ENCODE measurements at regions not wholly inside any gene's neighbourhood (a gene's known extent, or its start where the extent isn't known, plus 50 kb on each side); places are given as distances from the start of the nearest gene placed in this dataset.
A peak's percentile ranks its signal among the peaks of the same experiment; 100 is the strongest.
"Not testable (repeated sequence)": the region's sequence is repeated elsewhere in the genome, so short reads cannot be mapped to it uniquely, and the experiment has no call there.

DNA sequence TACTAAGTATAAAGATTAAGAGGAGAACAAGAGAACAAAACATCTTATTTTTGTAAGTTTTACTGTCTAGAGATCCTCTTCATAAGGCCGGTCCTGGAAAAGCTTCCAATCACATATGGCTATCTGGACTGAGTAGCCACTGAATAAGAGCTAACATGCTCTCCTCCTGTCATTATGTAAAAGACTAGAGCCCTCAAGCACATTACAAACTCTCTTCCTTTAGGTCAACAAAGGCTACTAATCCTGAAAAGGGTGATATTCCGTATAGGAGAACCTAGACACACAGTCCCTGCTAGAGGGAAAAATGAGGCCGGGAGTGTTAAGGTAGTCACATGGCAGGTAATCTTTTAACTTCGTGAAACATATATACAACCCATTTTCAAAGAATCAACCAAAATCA lies 665.6 kb downstream of the EFNA5 start:
- no peak for DNase-seq (ENCODE audit: low spot score)

DNA sequence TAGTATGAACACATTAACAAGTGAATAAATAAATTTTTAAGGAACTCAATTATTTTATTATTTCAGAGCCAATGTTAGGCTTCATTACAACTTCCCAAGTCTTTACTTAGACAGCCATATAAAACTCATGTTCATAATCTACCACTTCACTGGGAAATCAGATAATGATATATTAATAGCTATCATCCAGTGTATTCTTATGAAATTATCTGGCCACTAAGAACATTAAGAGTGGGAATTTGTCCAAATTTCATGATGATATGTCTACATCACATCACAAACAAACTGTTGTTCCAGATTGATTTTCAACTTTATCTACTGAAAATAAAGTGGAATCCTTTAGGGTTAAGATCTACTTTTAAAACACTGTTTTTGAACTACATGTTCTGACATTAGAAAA lies 668.6 kb downstream of the EFNA5 start:
- no peak for DNase-seq (ENCODE audit: low spot score)

DNA sequence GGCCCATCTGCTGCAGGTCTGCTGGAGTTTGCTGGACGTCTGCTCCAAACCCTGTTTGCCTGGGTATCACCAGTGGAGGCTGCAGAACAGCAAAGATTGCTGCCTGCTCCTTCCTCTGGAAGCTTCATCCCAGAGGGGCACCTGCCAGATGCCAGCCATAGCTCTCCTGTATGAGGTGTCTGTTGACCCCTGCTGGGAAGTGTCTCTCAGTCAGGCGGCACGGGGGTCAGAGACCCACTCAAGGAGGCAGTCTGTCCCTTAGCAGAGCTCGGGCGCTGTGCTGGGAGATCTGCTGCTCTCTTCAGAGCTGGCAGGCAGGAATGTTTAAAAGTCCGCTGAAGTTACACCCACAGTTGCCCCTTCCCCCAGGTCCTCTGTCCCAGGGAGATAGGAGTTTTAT lies 671.2 kb downstream of the EFNA5 start:
- not testable (repeated sequence) for DNase-seq (ENCODE audit: low spot score)

DNA sequence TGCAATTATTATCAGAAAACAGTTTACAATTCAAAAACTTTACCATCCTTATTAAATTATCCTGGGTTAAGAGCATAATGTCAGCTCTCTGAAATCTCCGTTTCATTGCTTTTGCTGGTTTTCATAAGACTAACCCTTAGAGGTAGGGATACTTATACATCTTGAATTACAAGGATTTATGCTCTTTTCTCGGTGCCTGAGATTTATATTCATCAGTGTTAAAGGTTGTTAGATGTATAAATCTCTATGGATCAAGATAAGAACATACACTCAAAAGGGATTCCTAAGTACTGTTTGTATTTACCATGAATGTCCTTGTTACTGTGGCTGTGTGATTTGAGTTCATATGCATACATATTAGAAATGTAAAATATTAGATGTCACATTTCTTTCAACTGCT lies 684.7 kb downstream of the EFNA5 start:
- DNase-seq (ENCODE audit: low spot score), result peak; percentile 10

DNA sequence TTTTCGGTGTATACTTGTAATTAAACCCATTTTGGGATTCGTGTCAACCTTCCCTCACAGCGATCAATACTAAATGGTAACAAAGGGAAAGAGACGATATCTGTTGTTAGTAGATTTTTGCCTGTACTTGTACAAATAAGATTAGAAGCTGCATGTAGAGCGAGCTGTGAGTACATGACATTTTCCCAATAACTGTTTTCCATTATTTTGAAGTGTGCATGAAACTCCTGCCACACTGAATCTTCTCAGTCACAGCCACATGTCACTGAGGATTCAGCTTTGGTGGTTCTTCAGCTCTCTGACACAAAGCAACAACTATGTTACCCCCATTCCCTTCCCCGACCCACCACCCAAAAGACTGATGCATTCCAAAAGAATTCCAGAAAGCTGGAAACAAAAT lies 685.6 kb downstream of the EFNA5 start:
- DNase-seq (ENCODE audit: low spot score), result no peak

DNA sequence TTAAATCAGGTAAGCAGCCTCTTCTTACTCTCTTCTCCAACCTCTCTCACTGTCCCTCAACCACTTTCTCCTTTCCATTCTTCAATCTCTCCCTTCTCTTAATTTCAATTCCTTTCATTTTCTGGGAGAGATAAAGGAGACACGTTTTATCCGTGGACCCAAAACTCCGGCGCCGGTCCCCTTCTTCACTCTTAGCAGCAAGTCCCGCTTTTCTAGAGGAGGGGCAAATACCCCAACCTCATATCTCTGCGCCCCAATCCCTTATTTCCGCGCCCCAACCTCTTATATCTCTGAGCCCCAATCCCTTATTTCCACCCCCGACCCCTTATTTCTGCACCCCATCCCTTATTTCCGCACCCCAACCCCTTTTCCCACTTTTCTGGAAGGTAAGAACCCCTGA lies 691.6 kb downstream of the EFNA5 start:
- not testable (repeated sequence) for DNase-seq (ENCODE audit: low spot score)

DNA sequence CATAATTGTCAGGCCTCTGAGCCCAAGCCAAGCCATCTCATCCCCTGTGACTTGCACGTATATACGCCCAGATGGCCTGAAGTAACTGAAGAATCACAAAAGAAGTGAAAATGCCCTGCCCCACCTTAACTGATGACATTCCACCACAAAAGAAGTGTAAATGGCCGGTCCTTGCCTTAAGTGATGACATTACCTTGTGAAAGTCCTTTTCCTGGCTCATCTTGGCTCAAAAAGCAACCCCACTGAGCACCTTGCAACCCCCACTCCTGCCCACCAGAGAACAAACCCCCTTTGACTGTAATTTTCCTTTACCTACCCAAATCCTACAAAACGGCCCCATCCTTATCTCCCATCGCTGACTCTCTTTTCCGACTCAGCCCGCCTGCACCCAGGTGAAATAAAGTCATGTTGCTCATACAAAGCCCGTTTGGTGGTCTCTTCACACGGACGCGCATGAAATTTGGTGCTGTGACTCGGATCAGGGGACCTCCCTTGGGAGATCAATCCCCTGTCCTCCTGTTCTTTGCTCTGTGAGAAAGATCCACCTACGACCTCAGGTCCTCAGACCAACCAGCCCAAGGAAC lies 692.1 kb downstream of the EFNA5 start:
- not testable (repeated sequence) for DNase-seq (ENCODE audit: low spot score)

DNA sequence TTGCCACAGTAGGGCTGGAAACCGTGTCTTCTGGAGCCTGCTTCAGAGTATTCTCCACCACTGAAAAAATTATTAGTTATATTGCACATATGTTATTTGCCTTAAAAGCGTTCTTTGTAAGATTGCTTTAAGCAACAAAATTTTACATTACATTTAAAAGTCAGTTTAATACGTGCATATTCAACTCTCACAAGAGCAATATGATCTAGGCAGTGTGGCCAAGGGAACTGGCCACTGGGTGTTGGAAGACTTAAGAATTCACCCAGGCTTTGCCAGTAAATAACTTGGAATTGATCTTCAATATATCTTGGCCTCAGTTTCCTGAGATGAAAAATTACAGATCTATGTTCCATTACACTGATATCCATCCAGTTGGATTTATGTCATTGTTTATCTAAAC lies 694.4 kb downstream of the EFNA5 start:
- DNase-seq (ENCODE audit: low spot score), result no peak

DNA sequence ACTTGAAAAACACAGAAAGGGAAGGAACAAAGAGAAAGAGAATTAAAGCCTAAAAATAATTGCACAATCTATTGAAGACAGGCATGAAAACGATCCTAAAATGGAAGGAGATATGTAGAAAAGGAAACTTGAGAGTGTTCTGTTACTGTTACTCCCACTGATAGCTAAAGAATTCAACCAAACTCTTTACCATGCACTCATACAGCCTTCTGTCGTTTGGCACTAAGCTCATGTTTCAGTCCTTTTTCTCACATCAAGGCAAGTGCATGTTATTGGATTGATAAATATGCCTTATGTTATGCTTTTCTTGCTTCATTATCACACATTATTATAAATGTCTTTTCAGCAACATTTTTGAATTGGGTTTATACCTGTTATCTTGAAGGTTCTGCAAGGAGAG lies 696.5 kb downstream of the EFNA5 start:
- DNase-seq (ENCODE audit: low spot score), result no peak

DNA sequence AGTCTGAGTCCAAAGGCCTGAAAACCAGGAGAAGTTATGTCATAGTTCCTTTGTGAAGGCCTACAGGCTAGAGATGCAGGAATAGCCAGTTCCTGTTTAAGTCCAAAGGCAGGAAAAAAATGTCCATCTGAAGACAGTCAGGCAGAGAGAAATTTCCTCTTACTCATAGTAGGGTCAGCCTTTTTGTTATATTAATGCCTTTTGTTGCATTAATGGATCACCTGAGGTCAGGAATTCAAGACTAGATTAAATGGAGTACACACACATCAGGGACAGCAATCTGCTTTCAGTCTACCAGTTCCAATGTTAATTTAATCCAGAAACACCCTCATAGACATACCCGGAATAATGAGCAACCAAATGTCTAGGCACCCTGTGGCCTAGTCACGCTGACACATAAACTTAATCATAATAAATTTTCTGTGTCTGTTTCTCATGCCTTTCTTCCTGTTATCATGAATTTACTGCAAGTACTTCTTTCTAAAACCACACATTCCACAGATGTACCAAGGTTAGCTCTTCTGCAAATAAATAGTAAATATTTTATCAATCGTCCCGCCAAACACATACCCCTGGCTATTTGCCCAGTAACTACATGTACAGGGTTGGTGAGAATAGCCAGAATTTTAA lies 703.9 kb downstream of the EFNA5 start:
- no peak for DNase-seq (ENCODE audit: low spot score)

DNA sequence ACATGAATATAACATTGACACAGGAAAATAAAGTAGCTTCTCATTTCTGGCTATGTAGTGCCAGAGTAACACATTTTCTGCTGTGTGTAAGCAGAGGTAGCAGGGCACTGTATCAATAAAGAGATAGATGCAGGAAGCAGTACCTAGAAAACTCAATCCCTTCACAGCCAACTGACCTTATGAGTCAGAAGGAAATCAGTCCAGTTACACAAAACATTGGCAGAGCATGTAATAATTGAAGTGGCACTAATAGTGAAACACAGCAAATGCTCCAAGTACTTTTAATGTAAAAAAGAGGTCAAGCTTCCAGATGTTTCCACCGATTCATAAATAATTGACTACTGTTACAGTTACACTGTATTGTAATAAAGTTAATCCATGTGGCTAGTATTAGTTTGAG lies 706.6 kb downstream of the EFNA5 start:
- DNase-seq (ENCODE audit: low spot score), result peak; percentile 11

DNA sequence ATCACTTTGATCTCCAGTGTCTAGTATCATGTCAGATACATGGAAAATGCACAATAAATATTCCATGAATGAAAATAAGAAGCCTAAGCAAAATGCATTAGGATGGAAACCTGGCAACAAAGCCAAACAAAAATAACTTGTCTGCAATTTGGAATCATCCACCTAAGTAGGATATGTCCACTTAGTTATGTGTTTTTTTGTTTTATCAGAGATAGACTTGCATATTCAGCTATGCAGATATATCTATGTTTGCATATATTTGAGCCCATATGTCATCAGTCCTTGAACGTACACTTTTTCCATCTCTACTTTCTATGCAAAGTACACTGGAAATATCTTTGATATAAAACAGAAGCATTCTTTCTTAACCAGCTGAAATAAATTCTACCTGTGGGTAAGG lies 707.1 kb downstream of the EFNA5 start:
- DNase-seq (ENCODE audit: low spot score), result no peak

DNA sequence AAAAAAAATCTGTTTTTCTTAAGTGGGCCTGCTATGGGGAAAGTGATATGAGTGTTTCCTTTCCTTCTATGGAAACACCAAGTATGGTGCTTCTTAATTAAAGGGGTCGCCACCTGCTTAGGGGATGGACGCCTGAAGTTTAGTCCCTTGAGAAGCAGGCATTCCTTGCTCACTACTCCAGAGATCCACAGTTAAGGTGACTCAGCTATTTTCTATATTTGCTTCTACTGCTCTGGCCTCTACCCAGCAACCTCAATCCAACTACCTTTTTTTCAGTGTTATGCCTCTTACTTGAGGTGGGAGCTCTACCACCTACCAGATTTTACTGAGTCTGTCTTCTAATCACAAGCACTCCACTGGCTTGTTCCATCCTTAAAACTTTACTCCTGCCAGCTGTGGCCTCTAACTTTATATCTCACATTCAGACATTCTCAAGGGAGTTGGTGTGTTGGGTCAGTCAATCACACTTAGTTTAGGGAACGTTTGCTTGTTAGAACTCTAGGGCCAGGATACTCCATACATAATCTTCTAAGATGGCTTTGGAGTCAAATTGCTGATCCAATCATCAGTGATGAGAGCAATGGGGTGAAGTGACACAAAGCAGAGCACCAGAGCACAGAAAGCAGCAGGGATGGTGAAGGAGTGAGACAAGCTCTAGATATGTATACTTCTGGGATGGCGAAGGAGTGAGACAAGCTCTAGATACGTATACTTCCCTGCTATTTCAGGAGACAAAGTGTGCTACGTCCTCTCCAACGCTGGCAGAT lies 708.1 kb downstream of the EFNA5 start:
- no peak for DNase-seq (ENCODE audit: low spot score)

DNA sequence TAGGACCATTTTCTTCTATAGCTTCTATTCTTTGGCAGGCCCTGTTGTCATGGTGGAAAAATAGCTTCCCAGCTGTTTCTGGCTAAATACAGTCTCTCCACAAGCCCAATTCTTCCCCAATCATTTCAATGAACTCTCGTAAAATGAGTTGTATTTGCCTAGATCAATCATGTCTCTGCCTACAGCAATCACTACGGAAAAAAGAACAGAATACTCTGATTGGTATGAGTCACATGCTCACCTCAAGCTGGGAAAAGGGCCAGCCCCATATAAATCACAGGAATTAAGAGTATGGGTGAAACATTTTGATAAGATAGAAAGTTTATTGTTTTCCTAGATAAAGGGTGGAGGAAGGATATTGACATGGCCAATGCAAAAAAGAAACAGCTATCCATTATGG lies 711.4 kb downstream of the EFNA5 start:
- DNase-seq (ENCODE audit: low spot score), result no peak

DNA sequence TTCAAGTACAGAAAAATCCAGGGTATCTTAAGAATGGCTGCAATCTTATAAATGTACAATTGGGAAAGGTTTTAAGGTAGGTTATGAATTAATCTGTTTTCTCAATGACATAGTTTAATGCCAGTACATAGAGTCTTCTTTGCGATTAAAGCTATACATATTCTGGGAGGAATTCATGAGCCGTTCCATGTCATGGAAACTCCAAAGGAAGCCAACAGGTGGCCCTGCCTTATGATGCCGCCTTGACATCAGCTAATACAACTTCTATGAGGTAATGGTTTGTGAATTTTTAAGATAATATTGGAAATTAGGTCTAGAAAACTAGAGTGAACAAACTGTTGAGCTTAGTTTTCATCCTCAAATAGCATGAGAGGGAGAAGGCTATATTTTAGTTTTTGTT lies 713.4 kb downstream of the EFNA5 start:
- no peak for DNase-seq (ENCODE audit: low spot score)

DNA sequence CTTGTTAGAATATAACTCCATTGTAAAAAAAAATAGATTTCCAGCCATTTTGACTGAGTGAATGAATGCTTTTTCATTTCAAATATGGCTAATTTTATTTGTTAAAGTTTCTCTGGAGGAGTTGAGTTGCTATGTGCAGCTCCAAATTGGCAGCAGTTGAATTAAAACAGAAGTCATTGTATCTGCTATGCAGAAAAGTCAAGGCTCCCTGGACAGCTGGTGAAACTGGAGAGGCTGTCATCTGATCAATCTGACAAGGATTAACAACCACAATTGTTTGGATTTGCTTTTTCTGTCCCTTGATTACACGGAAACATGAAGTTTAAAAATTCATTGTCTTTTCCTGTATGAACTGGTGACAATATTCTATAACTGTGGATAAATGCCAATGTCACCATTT lies 713.9 kb downstream of the EFNA5 start:
- no peak for DNase-seq (ENCODE audit: low spot score)

DNA sequence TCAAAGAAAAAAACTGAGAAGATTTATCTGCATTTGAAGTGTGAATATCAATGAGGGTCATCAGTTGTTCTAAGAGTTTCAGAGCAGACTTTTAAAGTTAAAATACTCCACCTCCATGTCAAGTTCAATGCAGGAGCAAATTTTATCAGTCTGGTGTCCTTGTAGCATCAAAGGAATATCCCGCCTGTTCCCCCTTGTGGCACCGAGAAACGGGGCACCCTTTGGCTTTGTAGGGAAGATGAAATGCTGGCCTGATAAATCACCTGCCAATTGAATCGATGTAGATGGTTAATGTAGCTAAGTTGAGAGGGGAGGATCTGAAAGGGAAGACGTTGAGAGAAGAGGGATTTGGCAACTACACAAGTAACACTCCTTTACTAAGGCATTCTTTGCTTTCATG lies 714.5 kb downstream of the EFNA5 start:
- DNase-seq (ENCODE audit: low spot score), result no peak

DNA sequence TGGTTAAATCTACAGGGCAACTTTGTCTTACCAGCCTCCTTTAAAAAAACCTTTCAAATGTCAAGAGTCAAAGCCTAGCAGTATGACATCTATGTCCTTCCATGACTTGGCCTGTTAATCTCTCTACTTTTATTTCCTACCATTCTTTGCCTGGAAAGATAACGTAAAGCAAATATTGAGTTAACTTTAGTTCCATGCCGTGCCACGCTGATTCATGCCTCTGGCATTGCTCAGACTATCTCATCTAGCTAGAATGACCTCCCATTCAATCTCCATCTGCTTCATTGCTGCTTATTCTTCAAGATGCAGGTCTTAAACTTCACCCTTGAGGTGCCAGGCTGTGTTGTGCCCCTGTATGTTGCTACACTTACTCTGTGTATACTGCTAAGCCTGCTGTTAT lies 729.8 kb downstream of the EFNA5 start:
- peak; percentile 5 for DNase-seq (ENCODE audit: low spot score)

DNA sequence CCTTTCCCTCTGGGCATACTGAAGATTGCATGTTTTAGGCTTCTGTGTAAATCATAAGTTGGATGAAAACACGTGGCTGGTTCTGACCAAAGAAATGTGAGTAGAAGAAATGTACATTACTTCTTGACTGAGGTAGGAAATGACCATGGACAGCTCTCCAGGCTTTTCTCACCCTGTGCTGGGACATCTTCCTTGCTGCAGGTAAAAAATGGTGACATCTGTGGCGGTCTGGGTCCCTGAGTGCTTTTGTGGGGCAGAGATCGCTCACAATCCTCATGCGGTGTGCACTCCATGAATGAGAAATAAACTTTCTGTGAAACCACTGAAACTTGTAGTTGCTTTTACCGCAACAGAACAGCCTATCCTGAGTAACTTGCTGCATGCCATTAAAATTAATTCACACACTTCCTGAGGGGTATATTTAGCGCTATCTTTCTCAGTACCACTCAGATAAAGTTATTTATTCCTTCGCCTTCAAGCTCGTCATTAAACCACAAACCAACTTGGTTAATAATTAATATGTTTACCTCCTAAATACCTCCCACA lies 730.4 kb downstream of the EFNA5 start:
- DNase-seq (ENCODE audit: low spot score), result no peak

DNA sequence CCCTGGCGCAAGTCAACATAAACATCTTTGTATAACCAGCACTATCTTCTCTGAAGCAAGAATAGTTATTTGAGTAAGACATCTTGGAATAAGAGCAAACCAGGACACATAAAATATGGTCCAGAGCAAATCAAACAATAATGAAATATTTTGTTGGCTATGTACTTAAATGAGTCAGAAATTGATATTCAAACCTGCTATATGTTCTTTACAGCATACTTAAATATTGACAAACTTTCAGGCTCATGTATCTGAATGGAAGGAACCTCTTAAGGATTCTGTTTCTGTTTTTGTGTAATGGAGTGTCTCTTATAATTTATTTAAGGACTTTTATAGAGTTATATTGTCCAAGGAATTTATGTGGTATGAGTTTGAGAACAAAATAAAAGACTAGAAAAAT lies 747.3 kb downstream of the EFNA5 start:
- DNase-seq (ENCODE audit: low spot score), result peak; percentile 1

DNA sequence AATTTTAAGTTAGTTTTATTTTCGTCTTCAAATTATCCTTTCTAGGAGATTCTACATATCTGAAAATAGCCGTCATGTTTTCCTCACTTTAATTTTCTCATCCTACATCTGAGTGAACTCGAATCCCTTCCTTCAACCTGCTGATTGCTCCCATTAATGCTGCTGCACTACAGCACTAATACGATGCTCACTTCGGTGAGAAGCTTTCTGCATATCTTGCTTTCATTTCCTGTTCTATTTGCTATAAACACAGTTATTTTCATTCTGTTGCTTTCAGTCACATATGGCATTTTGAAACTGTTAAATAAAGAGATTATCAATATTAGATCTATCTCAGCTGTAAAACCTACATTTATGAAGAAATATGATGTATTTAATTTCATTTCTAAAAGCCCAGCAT lies 749.2 kb downstream of the EFNA5 start:
- DNase-seq (ENCODE audit: low spot score), result no peak

DNA sequence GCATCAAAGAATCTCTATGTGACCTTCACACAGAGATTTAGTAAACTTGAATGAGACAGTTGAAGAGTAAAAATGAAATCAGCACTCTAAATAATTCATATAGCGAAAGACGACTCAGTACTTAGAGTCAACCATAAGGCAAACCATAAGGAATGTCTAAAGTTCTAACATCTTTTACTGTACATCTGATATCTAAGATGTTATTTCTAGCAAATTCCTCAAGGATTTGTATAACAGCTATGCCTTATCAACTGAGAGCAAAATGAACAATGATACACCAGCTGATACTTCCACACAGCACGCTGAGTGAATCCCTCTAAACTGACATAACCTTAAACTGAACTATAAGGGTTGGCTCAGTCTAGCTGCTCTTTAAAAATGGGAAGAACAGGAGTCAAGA lies 760.3 kb downstream of the EFNA5 start:
- peak; percentile 27 for DNase-seq (ENCODE audit: low spot score)

DNA sequence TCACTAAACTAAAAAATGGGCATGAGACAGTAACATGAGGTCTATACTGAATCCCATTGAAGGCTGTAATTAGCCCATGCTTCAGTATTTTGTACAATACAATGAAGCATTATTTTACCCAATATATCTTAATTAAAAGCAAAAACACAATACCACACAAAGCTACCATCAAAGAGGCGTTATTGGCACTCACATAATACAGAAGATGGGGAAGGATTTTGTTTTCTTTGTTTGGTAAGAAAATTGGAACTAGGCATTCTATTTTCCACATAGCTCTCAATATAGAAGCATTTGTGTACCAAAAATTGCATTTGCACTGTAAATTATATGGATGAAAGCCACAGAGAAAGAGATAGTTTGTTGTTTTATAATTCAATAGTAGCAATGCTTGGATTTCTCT lies 761.0 kb downstream of the EFNA5 start:
- no peak for DNase-seq (ENCODE audit: low spot score)

Data from umbilical cord (tissue), 1 donor.